B cell (primary cell): ENCODE measurements at regions not wholly inside any gene's neighbourhood (a gene's known extent, or its start where the extent isn't known, plus 50 kb on each side); places are given as distances from the start of the nearest gene placed in this dataset.
"Not testable (repeated sequence)": the region's sequence is repeated elsewhere in the genome, so short reads cannot be mapped to it uniquely, and the experiment has no call there.

Source experiments
- ATAC-seq: fragments of 200-7000 bp; cut with Tn5 transposase; one replicate; pipeline ENCODE4 v1.10.0; 2021; ENCODE audit warnings: low read depth, mild to moderate bottlenecking, moderate number of reproducible peaks, moderate library complexity
- CTCF ChIA-PET: fragments of 350-600 bp; sonication (Branson Sonifier 250); formaldehyde crosslinking; loops from one replicate; lab custom pipeline; 2021; ENCODE audit warnings: antibody characterized with exemption, inconsistent platforms; lab: Charles Lee
- POLR2A ChIA-PET: fragments of 350-600 bp; sonication (Branson Sonifier 250); formaldehyde crosslinking; loops from one replicate; lab custom pipeline; 2021; ENCODE audit warnings: antibody characterized with exemption; lab: Charles Lee
- DNase-seq: peaks from one replicate; pipeline ENCODE4 v3.0.0; 2013
- H2AFZ ChIP-seq: 2 replicates; pipeline ENCODE4 v1.6.1; 2012; ENCODE audit warnings: mild to moderate bottlenecking, low read depth, low read length; ENCODE audit not compliant: insufficient read depth, poor library complexity, severe bottlenecking
- H3K27ac ChIP-seq, 2 donors: 1 replicate in 1 of 2; 2 replicates in 1 of 2; pipeline ENCODE4 v1.5.1; 2012 to 2013; ENCODE audit warnings: low read length in 2 of 2, mild to moderate bottlenecking in 2 of 2, moderate library complexity in 1 of 2
- H3K27me3 ChIP-seq, 4 experiments: fragments of 200-600 bp in 1 of 4; sonication (generic) in 1 of 4; replicated peaks in 1 of 4; 1 replicate in 2 of 4; 2 replicates in 2 of 4; pipeline versions ENCODE4 v1.6.1 to v1.7.0; 2013 to 2016; ENCODE audit warnings: low read length in 3 of 4, mild to moderate bottlenecking in 2 of 4, mixed read lengths in 1 of 4, moderate library complexity in 1 of 4; ENCODE audit not compliant: insufficient read depth in 4 of 4, control insufficient read depth in 3 of 4; ENCODE audit errors: control extremely low read depth in 1 of 4
- H3K36me3 ChIP-seq, 2 experiments: replicated peaks in 1 of 2; 1 replicate in 1 of 2; 2 replicates in 1 of 2; pipeline versions ENCODE4 v1.6.1 to v1.7.1; 2013; ENCODE audit warnings: low read length in 1 of 2; ENCODE audit not compliant: insufficient read depth in 2 of 2, control insufficient read depth in 1 of 2; ENCODE audit errors: control extremely low read depth in 1 of 2, extremely low read depth in 1 of 2
- H3K4me1 ChIP-seq, 2 donors: fragments of 200-600 bp in 1 of 2; sonication (generic) in 1 of 2; 1 replicate in 1 of 2; 2 replicates in 1 of 2; pipeline versions ENCODE4 v1.5.1 to v1.6.1; 2013 to 2017; ENCODE audit warnings: low read length in 2 of 2; ENCODE audit not compliant: control insufficient read depth in 2 of 2, insufficient read depth in 2 of 2
- H3K4me2 ChIP-seq: replicated peaks from 2 replicates; pipeline ENCODE3; 2012; ENCODE audit warnings: mild to moderate bottlenecking, low read depth, low read length; ENCODE audit not compliant: poor library complexity, severe bottlenecking
- H3K4me3 ChIP-seq, 5 experiments: fragments of 200-600 bp in 1 of 5; sonication (generic) in 1 of 5; 1 replicate in 3 of 5; 2 replicates in 2 of 5; pipeline versions ENCODE4 v1.5.1 to v1.7.0; 2011 to 2016; ENCODE audit warnings: low read length in 4 of 5, mild to moderate bottlenecking in 4 of 5, low read depth in 2 of 5, control low read depth in 1 of 5, moderate library complexity in 1 of 5; ENCODE audit not compliant: insufficient read depth in 1 of 5; ENCODE audit errors: control extremely low read depth in 1 of 5, extremely low read depth in 1 of 5
- H3K79me2 ChIP-seq: fragments of 200-600 bp; sonication (generic); one replicate; pipeline ENCODE4 v1.6.0; 2016; ENCODE audit warnings: low read length; ENCODE audit not compliant: control insufficient read depth, insufficient read depth
- H3K9ac ChIP-seq: fragments of 200-600 bp; sonication (generic); 2 replicates; pipeline ENCODE4 v1.6.1; 2017; ENCODE audit warnings: mild to moderate bottlenecking, low read length, moderate library complexity
- H3K9me3 ChIP-seq, 3 donors: one replicate each; pipeline versions ENCODE4 v1.6.1 to v1.7.1; 2013; ENCODE audit warnings: low read length in 2 of 3; ENCODE audit not compliant: control insufficient read depth in 2 of 3, insufficient read depth in 1 of 3; ENCODE audit errors: control extremely low read depth in 1 of 3
- H4K20me1 ChIP-seq: 2 replicates; pipeline ENCODE4 v1.6.0; 2012; ENCODE audit warnings: mild to moderate bottlenecking, low read length; ENCODE audit not compliant: insufficient read depth, control insufficient read depth, poor library complexity, severe bottlenecking
- H3K27ac Mint-ChIP-seq: one replicate; pipeline ENCODE4 v1.8.0; 2021; ENCODE audit warnings: mixed read lengths
- H3K27me3 Mint-ChIP-seq: one replicate; pipeline ENCODE4 v1.8.0; 2021; ENCODE audit warnings: mixed read lengths
- H3K4me1 Mint-ChIP-seq: one replicate; pipeline ENCODE4 v1.8.0; 2021; ENCODE audit warnings: mixed read lengths
- H3K4me3 Mint-ChIP-seq: one replicate; pipeline ENCODE4 v1.8.0; 2021; ENCODE audit warnings: mixed read lengths
- H3K9me3 Mint-ChIP-seq: one replicate; pipeline ENCODE4 v1.8.0; 2022; ENCODE audit warnings: mixed read lengths; ENCODE audit not compliant: insufficient read depth
- EZH2 ChIP-seq: IDR thresholded peaks from 2 replicates; pipeline ENCODE4 v1.6.1; 2012; ENCODE audit warnings: borderline replicate concordance, low read depth, mild to moderate bottlenecking, moderate library complexity, low read length; ENCODE audit not compliant: insufficient read depth, poor library complexity, severe bottlenecking
- WGBS: methylation state at CpG from one replicate; pipeline ENCODE4 v1.1.5; 2013; ENCODE audit warnings: missing lambda C conversion rate; ENCODE audit not compliant: insufficient coverage; 5-methylcytosine and 5-hydroxymethylcytosine counted together
- intact Hi-C: fragments of 100-400 bp; cut with micrococcal nuclease; formaldehyde crosslinking; loops from one replicate; pipeline ENCODE4 v1.10.0; 2022
- TF ChIP-seq, protein P1 (sequence below): fragments of 200-600 bp; IDR thresholded peaks from one replicate; pipeline ENCODE4 v1.8.0; 2022; ENCODE audit warnings: antibody characterized with exemption, mild to moderate bottlenecking

DNA sequence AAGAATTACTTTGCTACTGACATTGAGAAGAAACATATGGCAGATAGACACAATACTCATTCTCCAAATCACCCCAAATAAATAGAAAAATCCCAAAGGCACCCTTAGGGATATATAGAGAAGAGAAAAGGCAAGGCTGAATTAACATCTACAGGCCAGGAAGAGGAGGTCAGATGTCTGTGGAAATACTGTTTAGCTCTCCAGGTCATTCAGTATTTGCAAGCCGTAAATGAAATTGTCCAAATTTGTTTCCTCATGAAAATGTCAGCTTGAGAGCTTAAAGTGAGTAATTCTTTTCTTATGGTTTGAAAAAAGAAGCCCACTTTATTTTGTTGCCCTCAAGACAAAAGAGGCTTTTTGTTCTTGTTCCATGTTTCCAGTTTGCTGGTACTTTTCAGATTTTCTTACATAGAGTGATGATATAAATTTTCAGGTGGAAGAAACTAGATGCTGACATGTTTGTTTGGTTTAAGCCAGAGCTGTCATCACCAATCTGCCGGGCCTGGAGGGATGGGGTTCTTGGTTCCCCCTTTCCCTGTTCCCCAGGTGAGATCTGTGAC lies 189.0 kb downstream of the MAP2K4 start:
- H3K9me3 Mint-ChIP-seq, result no peaks in the 10 kb centered on the region
- no peak for TF ChIP-seq EZH2
- TF ChIP-seq, protein P1, sequence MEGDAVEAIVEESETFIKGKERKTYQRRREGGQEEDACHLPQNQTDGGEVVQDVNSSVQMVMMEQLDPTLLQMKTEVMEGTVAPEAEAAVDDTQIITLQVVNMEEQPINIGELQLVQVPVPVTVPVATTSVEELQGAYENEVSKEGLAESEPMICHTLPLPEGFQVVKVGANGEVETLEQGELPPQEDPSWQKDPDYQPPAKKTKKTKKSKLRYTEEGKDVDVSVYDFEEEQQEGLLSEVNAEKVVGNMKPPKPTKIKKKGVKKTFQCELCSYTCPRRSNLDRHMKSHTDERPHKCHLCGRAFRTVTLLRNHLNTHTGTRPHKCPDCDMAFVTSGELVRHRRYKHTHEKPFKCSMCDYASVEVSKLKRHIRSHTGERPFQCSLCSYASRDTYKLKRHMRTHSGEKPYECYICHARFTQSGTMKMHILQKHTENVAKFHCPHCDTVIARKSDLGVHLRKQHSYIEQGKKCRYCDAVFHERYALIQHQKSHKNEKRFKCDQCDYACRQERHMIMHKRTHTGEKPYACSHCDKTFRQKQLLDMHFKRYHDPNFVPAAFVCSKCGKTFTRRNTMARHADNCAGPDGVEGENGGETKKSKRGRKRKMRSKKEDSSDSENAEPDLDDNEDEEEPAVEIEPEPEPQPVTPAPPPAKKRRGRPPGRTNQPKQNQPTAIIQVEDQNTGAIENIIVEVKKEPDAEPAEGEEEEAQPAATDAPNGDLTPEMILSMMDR, result no peak
- DNase-seq (no peak), ATAC-seq (no peak)
- Histone ChIP-seq H3K4me2 (no peak overlapping the region), H3K9ac (no peak overlapping the region), H3K36me3 (no peaks in the 10 kb centered on the region), H3K4me3 (no peak overlapping the region), H3K9me3 (no peaks in the 10 kb centered on the region), H2AFZ (no peak overlapping the region), H3K27ac (no peak overlapping the region), H3K27me3 (no peaks in the 10 kb centered on the region), H3K79me2 (no peaks in the 10 kb centered on the region), H3K4me1 (no peaks in the 10 kb centered on the region), H4K20me1 (no peaks in the 10 kb centered on the region)
- ChIA-PET POLR2A (no interaction called here), CTCF (no interaction called here)
- H3K27ac Mint-ChIP-seq, result no peak overlapping the region
- no peak overlapping the region for H3K4me3 Mint-ChIP-seq
- H3K27me3 Mint-ChIP-seq, result peaks cover 9% of the 10 kb centered on the region
- 82% methylated on average over 1 of the region's 2 CpGs for WGBS
- H3K4me1 Mint-ChIP-seq, result no peaks in the 10 kb centered on the region
- intact Hi-C loops, result no loop called here

DNA sequence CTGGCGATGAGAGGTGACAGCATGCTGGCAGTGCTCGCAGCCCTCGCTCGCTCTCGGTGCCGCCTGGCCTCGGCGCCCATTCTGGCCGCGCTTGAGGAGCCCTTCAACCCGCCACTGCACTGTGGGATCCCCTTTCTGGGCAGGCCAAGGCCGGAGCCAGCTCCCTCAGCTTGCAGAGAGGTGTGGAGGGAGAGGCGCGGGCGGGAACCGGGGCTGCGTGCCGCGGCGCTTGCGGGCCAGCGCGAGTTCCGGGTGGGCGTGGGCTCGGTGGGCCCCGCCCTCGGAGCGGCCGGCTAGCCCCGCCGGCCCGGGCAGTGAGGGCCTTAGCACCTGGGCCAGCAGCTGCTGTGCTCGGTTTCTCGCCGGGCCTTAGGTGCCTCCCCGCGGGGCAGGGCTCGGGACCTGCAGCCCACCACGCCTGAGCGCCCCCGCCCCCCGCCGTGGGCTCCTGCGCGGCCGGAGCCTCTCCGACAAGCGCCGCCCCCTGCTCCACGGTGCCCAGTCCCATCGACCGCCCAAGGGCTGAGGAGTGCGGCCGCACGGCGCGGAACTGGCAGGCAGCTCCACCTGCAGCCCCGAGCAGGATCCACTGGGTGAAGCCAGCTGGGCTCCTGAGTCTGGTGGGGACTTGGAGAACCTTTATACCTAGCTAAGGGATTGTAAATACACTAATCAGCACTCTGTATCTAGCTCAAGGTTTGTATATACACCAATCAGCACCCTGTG lies 200.2 kb downstream of the MAP2K4 start:
- H3K27ac Mint-ChIP-seq, H3K9me3 Mint-ChIP-seq, H3K4me3 ChIP-seq, H3K4me1 ChIP-seq, H2AFZ ChIP-seq, H3K4me3 Mint-ChIP-seq, CTCF ChIA-PET, H3K36me3 ChIP-seq, H3K27ac ChIP-seq, H3K9ac ChIP-seq, intact Hi-C loops, DNase-seq, H3K79me2 ChIP-seq, POLR2A ChIA-PET, H3K4me2 ChIP-seq, H4K20me1 ChIP-seq, ATAC-seq, H3K27me3 ChIP-seq, H3K9me3 ChIP-seq, H3K4me1 Mint-ChIP-seq, H3K27me3 Mint-ChIP-seq: not testable (repeated sequence)
- 97% methylated on average over 44 of the region's 59 CpGs for WGBS
